GM18520 (cell line): ENCODE measurements at regions not wholly inside any gene's neighbourhood (a gene's known extent, or its start where the extent isn't known, plus 50 kb on each side); places are given as distances from the start of the nearest gene placed in this dataset.

Experiments used
- ATAC-seq: cut with Tn5 transposase; IDR thresholded peaks from one replicate; pipeline ENCODE4 v1.9.1; 2021; ENCODE audit not compliant: unreplicated experiment

GRCh38 chr9:85430659-85431338, 311.0 kb downstream of the AGTPBP1 start:
- no peak for ATAC-seq

GRCh38 chr9:85428230-85428629, 313.5 kb downstream of the AGTPBP1 start:
- no peak for ATAC-seq

- ATAC-seq: no peak
These were observed 314.0 kb downstream of the AGTPBP1 start for GRCh38 chr9:85427772-85428171.

- ATAC-seq: no peak
These were observed 316.6 kb downstream of the AGTPBP1 start for GRCh38 chr9:85425153-85425611.

GRCh38 chr9:85423422-85423821, 318.3 kb downstream of the AGTPBP1 start:
- no peak for ATAC-seq

- no peak for ATAC-seq
These were observed 320.1 kb downstream of the AGTPBP1 start for GRCh38 chr9:85421641-85422040.

- ATAC-seq: no peak
These were observed 321.0 kb downstream of the AGTPBP1 start for GRCh38 chr9:85420750-85421149.

GRCh38 chr9:85417674-85418073, 324.1 kb downstream of the AGTPBP1 start:
- no peak for ATAC-seq

GRCh38 chr9:85416715-85417114, 325.0 kb downstream of the AGTPBP1 start:
- ATAC-seq: no peak

- no peak for ATAC-seq
These were observed 327.4 kb downstream of the AGTPBP1 start for GRCh38 chr9:85414390-85414789.

- no peak for ATAC-seq
These were observed 333.3 kb downstream of the AGTPBP1 start for GRCh38 chr9:85408494-85408893.

GRCh38 chr9:85405566-85405950, 336.2 kb downstream of the AGTPBP1 start:
- no peak for ATAC-seq

GRCh38 chr9:85404911-85405565, 336.7 kb downstream of the AGTPBP1 start:
- no peak for ATAC-seq

GRCh38 chr9:85402551-85402950, 339.2 kb downstream of the AGTPBP1 start:
- ATAC-seq: no peak

GRCh38 chr9:85401998-85402397, 339.8 kb downstream of the AGTPBP1 start:
- ATAC-seq: no peak

GRCh38 chr9:85397005-85397404, 344.7 kb downstream of the AGTPBP1 start:
- ATAC-seq: no peak

- no peak for ATAC-seq
These were observed 349.5 kb downstream of the AGTPBP1 start for GRCh38 chr9:85392260-85392659.

GRCh38 chr9:85377731-85378289, 363.9 kb downstream of the AGTPBP1 start:
- no peak for ATAC-seq

GRCh38 chr9:85368781-85369180, 373.0 kb downstream of the AGTPBP1 start:
- ATAC-seq: no peak

GRCh38 chr9:85359161-85359560, 382.6 kb downstream of the AGTPBP1 start:
- no peak for ATAC-seq

GRCh38 chr9:85349046-85349445, 392.7 kb downstream of the AGTPBP1 start:
- ATAC-seq: no peak

- ATAC-seq: no peak
These were observed 394.2 kb downstream of the AGTPBP1 start for GRCh38 chr9:85347541-85347940.
